Osteoblast (primary cell): ENCODE measurements at regions not wholly inside any gene's neighbourhood (a gene's known extent, or its start where the extent isn't known, plus 50 kb on each side); places are given as distances from the start of the nearest gene placed in this dataset.

Source experiments
- DNase-seq: peaks from one replicate; pipeline ENCODE4 v3.0.0; 2011; ENCODE audit warnings: low spot score, mixed read lengths; ENCODE audit not compliant: insufficient read length; ENCODE audit errors: missing footprints
- H2AFZ ChIP-seq: 2 replicates; pipeline ENCODE4 v1.6.0; 2011; ENCODE audit warnings: mild to moderate bottlenecking, low read length
- H3K27ac ChIP-seq: 2 replicates; pipeline ENCODE4 v1.5.1; 2011; ENCODE audit warnings: mild to moderate bottlenecking, low read depth, low read length, moderate library complexity
- H3K27me3 ChIP-seq: 2 replicates; pipeline ENCODE4 v1.6.0; 2012; ENCODE audit warnings: mild to moderate bottlenecking, control low read depth, inconsistent platforms, low read length, moderate library complexity; ENCODE audit not compliant: insufficient read depth
- H3K36me3 ChIP-seq: 2 replicates; pipeline ENCODE4 v1.5.1; 2011; ENCODE audit warnings: mild to moderate bottlenecking, low read length, control low read depth, moderate library complexity; ENCODE audit not compliant: insufficient read depth
- H3K4me1 ChIP-seq: 2 replicates; pipeline ENCODE4 v1.5.1; 2011; ENCODE audit warnings: mild to moderate bottlenecking, low read length, control low read depth, moderate library complexity; ENCODE audit not compliant: insufficient read depth
- H3K4me2 ChIP-seq: 2 replicates; pipeline ENCODE4 v1.6.0; 2011; ENCODE audit warnings: mild to moderate bottlenecking, low read length; ENCODE audit not compliant: insufficient read depth
- H3K4me3 ChIP-seq: fragments of 200-600 bp; sonication (generic); 3 replicates; pipeline ENCODE4 v1.5.1; 2012; ENCODE audit warnings: mild to moderate bottlenecking, low read length, inconsistent platforms; ENCODE audit not compliant: insufficient read depth
- H3K79me2 ChIP-seq: 2 replicates; pipeline ENCODE4 v1.6.0; 2012; ENCODE audit warnings: mild to moderate bottlenecking, low read length, control low read depth, inconsistent platforms; ENCODE audit not compliant: insufficient read depth
- H3K9me3 ChIP-seq: 2 replicates; pipeline ENCODE4 v1.5.1; 2011; ENCODE audit warnings: low read depth, low read length, control low read depth
- H4K20me1 ChIP-seq: 2 replicates; pipeline ENCODE4 v1.6.0; 2012; ENCODE audit warnings: mild to moderate bottlenecking, low read length, control low read depth; ENCODE audit not compliant: insufficient read depth
- CTCF ChIP-seq: IDR thresholded peaks from 2 replicates; pipeline ENCODE4 v1.5.1; 2011; ENCODE audit warnings: mild to moderate bottlenecking, low read depth, low read length, moderate library complexity; ENCODE audit errors: extremely low read depth

- Histone ChIP-seq H3K9me3 (no peaks in the 10 kb centered on the region), H2AFZ (no peak overlapping the region), H3K4me3 (no peak overlapping the region), H3K27ac (no peak overlapping the region), H3K27me3 (peaks cover 23% of the 10 kb centered on the region), H3K4me1 (peaks cover 14% of the 10 kb centered on the region), H3K4me2 (no peak overlapping the region), H4K20me1 (no peaks in the 10 kb centered on the region), H3K79me2 (no peaks in the 10 kb centered on the region), H3K36me3 (no peaks in the 10 kb centered on the region)
- TF ChIP-seq CTCF: no peak
- no peak for DNase-seq
These were observed 54.8 kb upstream of the IFRD1 start for GRCh38 chr7:112395411-112395810.

- Histone ChIP-seq H2AFZ (no peak overlapping the region), H4K20me1 (no peaks in the 10 kb centered on the region)
These were observed 54.4 kb upstream of the IFRD1 start for GRCh38 chr7:112395893-112396292.

GRCh38 chr7:112398534-112398933, 51.7 kb upstream of the IFRD1 start:
- no peak for TF ChIP-seq CTCF
- no peak overlapping the region for H3K27ac ChIP-seq
- H3K4me2 ChIP-seq: no peak overlapping the region
- no peaks in the 10 kb centered on the region for H3K79me2 ChIP-seq
- H3K27me3 ChIP-seq: peaks cover 23% of the 10 kb centered on the region
- no peaks in the 10 kb centered on the region for H4K20me1 ChIP-seq
- peaks cover 8% of the 10 kb centered on the region for H3K4me1 ChIP-seq
- H2AFZ ChIP-seq: no peak overlapping the region
- H3K9me3 ChIP-seq: no peaks in the 10 kb centered on the region
- no peak overlapping the region for H3K4me3 ChIP-seq
- DNase-seq: no peak
- H3K36me3 ChIP-seq: no peaks in the 10 kb centered on the region

More at GRCh38 chr7:112395893-112396292, 54.4 kb upstream of the IFRD1 start:
- no peak for DNase-seq
- Histone ChIP-seq H3K4me3 (no peak overlapping the region), H3K27ac (no peak overlapping the region), H3K4me1 (peaks cover 14% of the 10 kb centered on the region), H3K36me3 (no peaks in the 10 kb centered on the region), H3K27me3 (peaks cover 23% of the 10 kb centered on the region), H3K4me2 (no peak overlapping the region), H3K79me2 (no peaks in the 10 kb centered on the region), H3K9me3 (no peaks in the 10 kb centered on the region)
- TF ChIP-seq CTCF: no peak

GRCh38 chr7:112399501-112399900, 50.8 kb upstream of the IFRD1 start:
- Histone ChIP-seq H2AFZ (no peak overlapping the region), H3K4me1 (peaks cover 8% of the 10 kb centered on the region), H3K9me3 (no peaks in the 10 kb centered on the region), H4K20me1 (no peaks in the 10 kb centered on the region), H3K36me3 (no peaks in the 10 kb centered on the region), H3K4me2 (peak overlapping the region; percentile 5), H3K27ac (peak overlapping the region; percentile 55), H3K79me2 (no peaks in the 10 kb centered on the region), H3K4me3 (no peak overlapping the region), H3K27me3 (peaks cover 23% of the 10 kb centered on the region)
- TF ChIP-seq CTCF: no peak
- DNase-seq: no peak
